ENCODE measurements at regions not wholly inside any gene's neighbourhood (a gene's known extent, or its start where the extent isn't known, plus 50 kb on each side); places are given as distances from the start of the nearest gene placed in this dataset.

DNA sequence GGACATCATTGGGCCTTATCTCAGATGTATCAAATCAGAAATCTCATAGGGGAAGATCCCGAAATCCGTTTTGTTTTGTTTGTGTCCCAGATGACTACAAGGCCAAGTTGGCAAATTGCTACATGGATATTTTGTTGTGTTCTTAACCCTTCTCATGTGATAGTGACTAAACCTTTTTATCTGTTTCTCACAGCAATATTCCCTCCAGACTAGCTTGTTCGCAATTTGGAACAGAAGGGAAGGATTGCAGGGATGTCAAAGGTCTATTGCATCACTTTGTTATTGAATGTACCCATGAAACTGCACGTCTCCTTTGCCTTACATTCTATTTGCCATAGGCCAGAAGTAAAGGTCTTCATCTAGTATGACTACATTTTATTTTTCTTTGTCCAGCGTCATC lies 453.9 kb downstream of the NFIB start:
- TF ChIP-seq ADNP (CRISPR knock-in tag; IDR thresholded peaks at IDR 0.05), result no peak
- TF ChIP-seq, protein P1, sequence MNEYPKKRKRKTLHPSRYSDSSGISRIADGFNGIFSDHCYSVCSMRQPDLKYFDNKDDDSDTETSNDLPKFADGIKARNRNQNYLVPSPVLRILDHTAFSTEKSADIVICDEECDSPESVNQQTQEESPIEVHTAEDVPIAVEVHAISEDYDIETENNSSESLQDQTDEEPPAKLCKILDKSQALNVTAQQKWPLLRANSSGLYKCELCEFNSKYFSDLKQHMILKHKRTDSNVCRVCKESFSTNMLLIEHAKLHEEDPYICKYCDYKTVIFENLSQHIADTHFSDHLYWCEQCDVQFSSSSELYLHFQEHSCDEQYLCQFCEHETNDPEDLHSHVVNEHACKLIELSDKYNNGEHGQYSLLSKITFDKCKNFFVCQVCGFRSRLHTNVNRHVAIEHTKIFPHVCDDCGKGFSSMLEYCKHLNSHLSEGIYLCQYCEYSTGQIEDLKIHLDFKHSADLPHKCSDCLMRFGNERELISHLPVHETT (CRISPR knock-in tag; conservative IDR thresholded peaks at IDR 0.05), result no peak
- TF ChIP-seq BRD4 (CRISPR knock-in tag; IDR thresholded peaks at IDR 0.05), result no peak
- TF ChIP-seq, protein P2, sequence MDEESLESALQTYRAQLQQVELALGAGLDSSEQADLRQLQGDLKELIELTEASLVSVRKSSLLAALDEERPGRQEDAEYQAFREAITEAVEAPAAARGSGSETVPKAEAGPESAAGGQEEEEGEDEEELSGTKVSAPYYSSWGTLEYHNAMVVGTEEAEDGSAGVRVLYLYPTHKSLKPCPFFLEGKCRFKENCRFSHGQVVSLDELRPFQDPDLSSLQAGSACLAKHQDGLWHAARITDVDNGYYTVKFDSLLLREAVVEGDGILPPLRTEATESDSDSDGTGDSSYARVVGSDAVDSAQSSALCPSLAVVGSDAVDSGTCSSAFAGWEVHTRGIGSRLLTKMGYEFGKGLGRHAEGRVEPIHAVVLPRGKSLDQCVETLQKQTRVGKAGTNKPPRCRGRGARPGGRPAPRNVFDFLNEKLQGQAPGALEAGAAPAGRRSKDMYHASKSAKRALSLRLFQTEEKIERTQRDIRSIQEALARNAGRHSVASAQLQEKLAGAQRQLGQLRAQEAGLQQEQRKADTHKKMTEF (CRISPR knock-in tag; IDR thresholded peaks at IDR 0.05), result no peak
- TF ChIP-seq, protein P3, sequence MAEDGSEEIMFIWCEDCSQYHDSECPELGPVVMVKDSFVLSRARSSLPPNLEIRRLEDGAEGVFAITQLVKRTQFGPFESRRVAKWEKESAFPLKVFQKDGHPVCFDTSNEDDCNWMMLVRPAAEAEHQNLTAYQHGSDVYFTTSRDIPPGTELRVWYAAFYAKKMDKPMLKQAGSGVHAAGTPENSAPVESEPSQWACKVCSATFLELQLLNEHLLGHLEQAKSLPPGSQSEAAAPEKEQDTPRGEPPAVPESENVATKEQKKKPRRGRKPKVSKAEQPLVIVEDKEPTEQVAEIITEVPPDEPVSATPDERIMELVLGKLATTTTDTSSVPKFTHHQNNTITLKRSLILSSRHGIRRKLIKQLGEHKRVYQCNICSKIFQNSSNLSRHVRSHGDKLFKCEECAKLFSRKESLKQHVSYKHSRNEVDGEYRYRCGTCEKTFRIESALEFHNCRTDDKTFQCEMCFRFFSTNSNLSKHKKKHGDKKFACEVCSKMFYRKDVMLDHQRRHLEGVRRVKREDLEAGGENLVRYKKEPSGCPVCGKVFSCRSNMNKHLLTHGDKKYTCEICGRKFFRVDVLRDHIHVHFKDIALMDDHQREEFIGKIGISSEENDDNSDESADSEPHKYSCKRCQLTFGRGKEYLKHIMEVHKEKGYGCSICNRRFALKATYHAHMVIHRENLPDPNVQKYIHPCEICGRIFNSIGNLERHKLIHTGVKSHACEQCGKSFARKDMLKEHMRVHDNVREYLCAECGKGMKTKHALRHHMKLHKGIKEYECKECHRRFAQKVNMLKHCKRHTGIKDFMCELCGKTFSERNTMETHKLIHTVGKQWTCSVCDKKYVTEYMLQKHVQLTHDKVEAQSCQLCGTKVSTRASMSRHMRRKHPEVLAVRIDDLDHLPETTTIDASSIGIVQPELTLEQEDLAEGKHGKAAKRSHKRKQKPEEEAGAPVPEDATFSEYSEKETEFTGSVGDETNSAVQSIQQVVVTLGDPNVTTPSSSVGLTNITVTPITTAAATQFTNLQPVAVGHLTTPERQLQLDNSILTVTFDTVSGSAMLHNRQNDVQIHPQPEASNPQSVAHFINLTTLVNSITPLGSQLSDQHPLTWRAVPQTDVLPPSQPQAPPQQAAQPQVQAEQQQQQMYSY (CRISPR knock-in tag; IDR thresholded peaks at IDR 0.05), result no peak
- TF ChIP-seq YY1 (IDR thresholded peaks at IDR 0.05; ENCODE audit: insufficient read depth, insufficient replicate concordance, low read depth, low read length), result no peak
- TF ChIP-seq FOXM1 (CRISPR knock-in tag; IDR thresholded peaks at IDR 0.05), result no peak
- no peak for TF ChIP-seq CEBPG (CRISPR knock-in tag; IDR thresholded peaks at IDR 0.05)
- no peak for TF ChIP-seq POLR2AphosphoS5 (IDR thresholded peaks at IDR 0.05; ENCODE audit: low read depth, low read length)
- TF ChIP-seq DPF2 (CRISPR knock-in tag; IDR thresholded peaks at IDR 0.05; ENCODE audit: borderline replicate concordance, low read depth), result no peak
- TF ChIP-seq, protein P4, sequence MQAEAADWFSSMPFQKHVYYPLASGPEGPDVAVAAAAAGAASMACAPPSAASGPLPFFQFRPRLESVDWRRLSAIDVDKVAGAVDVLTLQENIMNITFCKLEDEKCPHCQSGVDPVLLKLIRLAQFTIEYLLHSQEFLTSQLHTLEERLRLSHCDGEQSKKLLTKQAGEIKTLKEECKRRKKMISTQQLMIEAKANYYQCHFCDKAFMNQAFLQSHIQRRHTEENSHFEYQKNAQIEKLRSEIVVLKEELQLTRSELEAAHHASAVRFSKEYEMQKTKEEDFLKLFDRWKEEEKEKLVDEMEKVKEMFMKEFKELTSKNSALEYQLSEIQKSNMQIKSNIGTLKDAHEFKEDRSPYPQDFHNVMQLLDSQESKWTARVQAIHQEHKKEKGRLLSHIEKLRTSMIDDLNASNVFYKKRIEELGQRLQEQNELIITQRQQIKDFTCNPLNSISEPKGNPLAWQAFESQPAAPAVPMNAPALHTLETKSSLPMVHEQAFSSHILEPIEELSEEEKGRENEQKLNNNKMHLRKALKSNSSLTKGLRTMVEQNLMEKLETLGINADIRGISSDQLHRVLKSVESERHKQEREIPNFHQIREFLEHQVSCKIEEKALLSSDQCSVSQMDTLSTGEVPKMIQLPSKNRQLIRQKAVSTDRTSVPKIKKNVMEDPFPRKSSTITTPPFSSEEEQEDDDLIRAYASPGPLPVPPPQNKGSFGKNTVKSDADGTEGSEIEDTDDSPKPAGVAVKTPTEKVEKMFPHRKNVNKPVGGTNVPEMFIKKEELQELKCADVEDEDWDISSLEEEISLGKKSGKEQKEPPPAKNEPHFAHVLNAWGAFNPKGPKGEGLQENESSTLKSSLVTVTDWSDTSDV (CRISPR knock-in tag; IDR thresholded peaks at IDR 0.05), result no peak
